ENCODE measurements at regions not wholly inside any gene's neighbourhood (a gene's known extent, or its start where the extent isn't known, plus 50 kb on each side); places are given as distances from the start of the nearest gene placed in this dataset.

DNA sequence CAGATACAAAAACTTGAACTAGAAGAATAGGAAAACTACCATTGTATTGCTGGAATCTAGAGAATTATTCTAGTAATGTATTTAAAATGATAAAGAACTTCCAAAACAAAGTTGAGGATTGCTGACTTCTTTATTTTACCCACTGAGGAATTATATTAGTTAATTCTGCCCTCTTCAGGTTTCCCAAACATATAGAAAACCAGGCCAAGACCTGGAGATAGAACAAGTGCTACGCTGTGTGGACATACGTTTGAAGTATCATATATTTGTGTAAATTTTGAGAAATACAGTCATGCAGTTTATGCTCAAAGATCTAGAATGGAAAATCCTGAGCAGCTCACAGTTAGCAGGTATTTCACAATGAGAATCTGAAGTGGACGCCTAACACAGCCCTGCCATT lies 162.3 kb upstream of the CYLC2 start:
- no peak for TF ChIP-seq POLR2A (IDR thresholded peaks at IDR 0.05)
- TF ChIP-seq, protein P1, sequence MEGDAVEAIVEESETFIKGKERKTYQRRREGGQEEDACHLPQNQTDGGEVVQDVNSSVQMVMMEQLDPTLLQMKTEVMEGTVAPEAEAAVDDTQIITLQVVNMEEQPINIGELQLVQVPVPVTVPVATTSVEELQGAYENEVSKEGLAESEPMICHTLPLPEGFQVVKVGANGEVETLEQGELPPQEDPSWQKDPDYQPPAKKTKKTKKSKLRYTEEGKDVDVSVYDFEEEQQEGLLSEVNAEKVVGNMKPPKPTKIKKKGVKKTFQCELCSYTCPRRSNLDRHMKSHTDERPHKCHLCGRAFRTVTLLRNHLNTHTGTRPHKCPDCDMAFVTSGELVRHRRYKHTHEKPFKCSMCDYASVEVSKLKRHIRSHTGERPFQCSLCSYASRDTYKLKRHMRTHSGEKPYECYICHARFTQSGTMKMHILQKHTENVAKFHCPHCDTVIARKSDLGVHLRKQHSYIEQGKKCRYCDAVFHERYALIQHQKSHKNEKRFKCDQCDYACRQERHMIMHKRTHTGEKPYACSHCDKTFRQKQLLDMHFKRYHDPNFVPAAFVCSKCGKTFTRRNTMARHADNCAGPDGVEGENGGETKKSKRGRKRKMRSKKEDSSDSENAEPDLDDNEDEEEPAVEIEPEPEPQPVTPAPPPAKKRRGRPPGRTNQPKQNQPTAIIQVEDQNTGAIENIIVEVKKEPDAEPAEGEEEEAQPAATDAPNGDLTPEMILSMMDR (IDR thresholded peaks at IDR 0.05): no peak
